ENCODE measurements at regions not wholly inside any gene's neighbourhood (a gene's known extent, or its start where the extent isn't known, plus 50 kb on each side); places are given as distances from the start of the nearest gene placed in this dataset.

DNA sequence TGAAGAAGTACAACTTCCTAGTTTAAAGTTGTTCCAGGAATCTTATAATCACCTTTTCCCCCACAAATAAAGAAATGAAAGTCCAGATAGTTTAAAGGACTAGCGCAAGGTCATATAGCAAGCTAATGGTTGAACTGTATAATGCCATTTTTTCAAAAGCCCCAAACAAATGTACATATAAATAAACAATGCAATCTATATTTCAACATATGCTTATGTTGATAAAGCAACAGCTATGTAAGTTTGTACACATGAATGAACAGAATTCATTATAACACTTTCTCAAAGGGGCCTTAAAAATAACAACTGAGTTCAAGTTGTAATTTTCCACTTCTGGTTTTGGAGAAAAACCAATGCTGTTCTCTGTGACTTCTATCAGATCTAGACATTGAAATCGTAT is 1628.6 kb downstream of the CDH8 start:
- TF ChIP-seq POLR2AphosphoS5 (IDR thresholded peaks at IDR 0.05) (no peak), POLR2A (IDR thresholded peaks at IDR 0.05) (no peak)
- TF ChIP-seq, protein P1, sequence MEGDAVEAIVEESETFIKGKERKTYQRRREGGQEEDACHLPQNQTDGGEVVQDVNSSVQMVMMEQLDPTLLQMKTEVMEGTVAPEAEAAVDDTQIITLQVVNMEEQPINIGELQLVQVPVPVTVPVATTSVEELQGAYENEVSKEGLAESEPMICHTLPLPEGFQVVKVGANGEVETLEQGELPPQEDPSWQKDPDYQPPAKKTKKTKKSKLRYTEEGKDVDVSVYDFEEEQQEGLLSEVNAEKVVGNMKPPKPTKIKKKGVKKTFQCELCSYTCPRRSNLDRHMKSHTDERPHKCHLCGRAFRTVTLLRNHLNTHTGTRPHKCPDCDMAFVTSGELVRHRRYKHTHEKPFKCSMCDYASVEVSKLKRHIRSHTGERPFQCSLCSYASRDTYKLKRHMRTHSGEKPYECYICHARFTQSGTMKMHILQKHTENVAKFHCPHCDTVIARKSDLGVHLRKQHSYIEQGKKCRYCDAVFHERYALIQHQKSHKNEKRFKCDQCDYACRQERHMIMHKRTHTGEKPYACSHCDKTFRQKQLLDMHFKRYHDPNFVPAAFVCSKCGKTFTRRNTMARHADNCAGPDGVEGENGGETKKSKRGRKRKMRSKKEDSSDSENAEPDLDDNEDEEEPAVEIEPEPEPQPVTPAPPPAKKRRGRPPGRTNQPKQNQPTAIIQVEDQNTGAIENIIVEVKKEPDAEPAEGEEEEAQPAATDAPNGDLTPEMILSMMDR (IDR thresholded peaks at IDR 0.05): no peak

All from prostate gland (tissue), 2 donors.